Right cardiac atrium (tissue), 5 donors: ENCODE measurements at regions not wholly inside any gene's neighbourhood (a gene's known extent, or its start where the extent isn't known, plus 50 kb on each side); places are given as distances from the start of the nearest gene placed in this dataset.
"Not testable (repeated sequence)": the region's sequence is repeated elsewhere in the genome, so short reads cannot be mapped to it uniquely, and the experiment has no call there.

ENCODE experiments used
- ATAC-seq, 2 donors: fragments of 200-7000 bp; cut with Tn5 transposase; one replicate each; pipeline versions ENCODE4 v1.8.0 to v1.9.1; 2020; ENCODE audit warnings: moderate library complexity in 2 of 2, mild to moderate bottlenecking in 1 of 2
- DNase-seq, 3 donors: peaks; one replicate each; pipeline ENCODE4 v3.0.0-alpha.2; 2020
- H3K27ac ChIP-seq: one replicate; pipeline ENCODE4 v1.5.1; 2013; ENCODE audit warnings: mild to moderate bottlenecking, low read length, control low read depth, moderate library complexity
- H3K27me3 ChIP-seq: one replicate; pipeline ENCODE4 v1.6.1; 2013; ENCODE audit not compliant: control insufficient read depth, insufficient read depth
- H3K4me1 ChIP-seq: one replicate; pipeline ENCODE4 v1.6.1; 2013; ENCODE audit warnings: low read length; ENCODE audit not compliant: control insufficient read depth, insufficient read depth
- H3K4me3 ChIP-seq: one replicate; pipeline ENCODE4 v1.5.1; 2013; ENCODE audit warnings: low read length, control low read depth
- H3K9me3 ChIP-seq: one replicate; pipeline ENCODE4 v1.6.1; 2013; ENCODE audit warnings: low read length; ENCODE audit not compliant: control insufficient read depth
- WGBS: extraction: QIAGEN DNeasy Blood & Tissue Kit; methylation state at CpG from one replicate; pipeline ENCODE4 v1.1.7; 2013; 5-methylcytosine and 5-hydroxymethylcytosine counted together
- intact Hi-C, 4 donors: fragments of 100-400 bp; cut with DNase I; formaldehyde crosslinking; loops; one replicate each; pipeline versions ENCODE4 v1.11.0 to v1.14.0; 2022 to 2023
- donor health status: healthy with polysubstance abuse.
- donor health status: DM: no; HTN: yes; CAD: no.
- donor health status: DM: no; HTN: no; CAD: no.
- donor health status: DM: no; HTN: yes; CAD: no; lungs with severe emphysema.
- donor health status: DM: yes; HTN: yes; CAD: no.

- intact Hi-C loops, result no loop called here
- 96% methylated on average over 1 of the region's 1 CpG for WGBS
These were observed 211.2 kb downstream of the PRDM9 start for GRCh38 chr5:23718564-23718963.

GRCh38 chr5:23721336-23721735, 213.9 kb downstream of the PRDM9 start:
- Histone ChIP-seq H3K4me3 (no peak overlapping the region), H3K27ac (no peak overlapping the region), H3K9me3 (no peaks in the 10 kb centered on the region), H3K4me1 (no peaks in the 10 kb centered on the region), H3K27me3 (no peaks in the 10 kb centered on the region)
- intact Hi-C loops, result no loop called here
- ATAC-seq (no peak), DNase-seq (no peak)
- 27% methylated on average over 2 of the region's 2 CpGs for WGBS

More at GRCh38 chr5:23718564-23718963, 211.2 kb downstream of the PRDM9 start:
- DNase-seq (no peak), ATAC-seq (no peak)
- Histone ChIP-seq H3K9me3 (no peaks in the 10 kb centered on the region), H3K27ac (no peak overlapping the region), H3K27me3 (no peaks in the 10 kb centered on the region), H3K4me1 (no peaks in the 10 kb centered on the region), H3K4me3 (no peak overlapping the region)

GRCh38 chr5:23727271-23727670, 219.9 kb downstream of the PRDM9 start:
- ATAC-seq (peak; percentile 52 to 55), DNase-seq (no peak)
- H3K4me3 ChIP-seq, result no peak overlapping the region
- H3K4me1 ChIP-seq, result no peaks in the 10 kb centered on the region
- no peaks in the 10 kb centered on the region for H3K9me3 ChIP-seq
- H3K27me3 ChIP-seq, result no peaks in the 10 kb centered on the region
- WGBS, result 70% methylated on average over 4 of the region's 4 CpGs
- intact Hi-C loops, result no loop called here
- H3K27ac ChIP-seq, result no peak overlapping the region

GRCh38 chr5:23730023-23730422, 222.6 kb downstream of the PRDM9 start:
- H3K9me3 ChIP-seq, result no peaks in the 10 kb centered on the region
- no peak overlapping the region for H3K4me3 ChIP-seq
- no peaks in the 10 kb centered on the region for H3K4me1 ChIP-seq
- intact Hi-C loops, result no loop called here
- H3K27ac ChIP-seq, result no peak overlapping the region
- WGBS, result 48% methylated on average over 2 of the region's 2 CpGs
- no peak for ATAC-seq
- H3K27me3 ChIP-seq, result no peaks in the 10 kb centered on the region
- no peak for DNase-seq

GRCh38 chr5:23740029-23740428, 232.6 kb downstream of the PRDM9 start:
- intact Hi-C loops, result loop anchor here in 1 of 4 donors (5.0 kb wide), 1 partner anchor 388 kb away; no protein-coding TSS in a partner anchor
- Histone ChIP-seq H3K4me1 (no peaks in the 10 kb centered on the region), H3K27ac (no peak overlapping the region), H3K4me3 (no peak overlapping the region), H3K9me3 (no peaks in the 10 kb centered on the region), H3K27me3 (no peaks in the 10 kb centered on the region)
- WGBS, result 54% methylated on average over 4 of the region's 4 CpGs
- peak in 1 of 2 donors; percentile 26 for ATAC-seq
- DNase-seq, result no peak

- Histone ChIP-seq H3K27me3 (no peaks in the 10 kb centered on the region), H3K4me1 (no peaks in the 10 kb centered on the region), H3K4me3 (no peak overlapping the region), H3K9me3 (no peaks in the 10 kb centered on the region), H3K27ac (no peak overlapping the region)
- ATAC-seq (no peak), DNase-seq (no peak)
- intact Hi-C loops, result loop anchor here in 1 of 4 donors (5.0 kb wide), 1 partner anchor 390 kb away; no protein-coding TSS in a partner anchor
These were observed 235.3 kb downstream of the PRDM9 start for GRCh38 chr5:23742701-23743100.

GRCh38 chr5:23755906-23756305, 248.5 kb downstream of the PRDM9 start:
- H3K27me3 ChIP-seq, result no peaks in the 10 kb centered on the region
- intact Hi-C loops, result no loop called here
- H3K4me3 ChIP-seq, result no peak overlapping the region
- ATAC-seq (no peak), DNase-seq (no peak)
- no peak overlapping the region for H3K27ac ChIP-seq
- H3K4me1 ChIP-seq, result no peaks in the 10 kb centered on the region
- no peaks in the 10 kb centered on the region for H3K9me3 ChIP-seq

- no peak overlapping the region for H3K4me3 ChIP-seq
These were observed 249.4 kb downstream of the PRDM9 start for GRCh38 chr5:23756779-23757178.

GRCh38 chr5:23763170-23763569, 255.8 kb downstream of the PRDM9 start:
- no peaks in the 10 kb centered on the region for H3K27me3 ChIP-seq
- H3K9me3 ChIP-seq, result no peaks in the 10 kb centered on the region
- H3K4me3 ChIP-seq, result no peak overlapping the region
- 71% methylated on average over 1 of the region's 1 CpG for WGBS
- DNase-seq (no peak), ATAC-seq (no peak)
- no peak overlapping the region for H3K27ac ChIP-seq
- intact Hi-C loops, result no loop called here
- no peaks in the 10 kb centered on the region for H3K4me1 ChIP-seq

More at GRCh38 chr5:23756779-23757178, 249.4 kb downstream of the PRDM9 start:
- Histone ChIP-seq H3K27ac (no peak overlapping the region), H3K27me3 (no peaks in the 10 kb centered on the region), H3K9me3 (no peaks in the 10 kb centered on the region), H3K4me1 (no peaks in the 10 kb centered on the region)
- 75% methylated on average over 3 of the region's 3 CpGs for WGBS
- no peak for ATAC-seq
- intact Hi-C loops, result no loop called here
- DNase-seq, result no peak

- ATAC-seq (no peak), DNase-seq (no peak)
- no peaks in the 10 kb centered on the region for H3K4me1 ChIP-seq
- no peak overlapping the region for H3K4me3 ChIP-seq
- 43% methylated on average over 3 of the region's 3 CpGs for WGBS
- H3K27me3 ChIP-seq, result no peaks in the 10 kb centered on the region
- intact Hi-C loops, result no loop called here
- no peak overlapping the region for H3K27ac ChIP-seq
- no peaks in the 10 kb centered on the region for H3K9me3 ChIP-seq
These were observed 269.3 kb downstream of the PRDM9 start for GRCh38 chr5:23776684-23777083.

- 86% methylated on average over 4 of the region's 4 CpGs for WGBS
- H3K4me1 ChIP-seq, H3K27me3 ChIP-seq, intact Hi-C loops, H3K27ac ChIP-seq, ATAC-seq, H3K4me3 ChIP-seq, H3K9me3 ChIP-seq, DNase-seq: not testable (repeated sequence)
These were observed 292.9 kb downstream of the PRDM9 start for GRCh38 chr5:23800307-23800706.
